ENCODE measurements at regions not wholly inside any gene's neighbourhood (a gene's known extent, or its start where the extent isn't known, plus 50 kb on each side); places are given as distances from the start of the nearest gene placed in this dataset.

DNA sequence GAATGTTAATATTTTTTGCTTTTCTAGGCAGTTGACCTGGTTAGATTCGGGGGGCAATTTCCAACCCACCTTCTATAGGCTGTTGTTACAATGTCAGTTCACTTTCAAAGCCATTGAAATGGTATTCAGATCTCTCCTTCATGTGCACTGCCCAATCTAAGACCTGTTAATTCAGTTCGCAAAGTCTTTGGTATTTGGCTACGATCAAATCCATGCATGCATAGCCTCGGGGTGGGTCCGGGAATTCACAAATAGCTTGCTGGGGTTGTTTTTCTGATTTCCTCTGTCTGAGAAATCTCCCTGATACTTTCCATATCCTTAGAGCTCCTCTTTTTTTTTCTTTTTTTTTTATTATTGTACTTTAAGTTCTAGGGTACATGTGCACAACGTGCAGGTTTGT, 252.6 kb upstream of the SPAG17 start:
- TF ChIP-seq CTCF (IDR thresholded peaks at IDR 0.05), result no peak
- WGBS (ENCODE audit: insufficient coverage), result 60% methylated on average over 1 of the region's 6 CpGs
- Histone ChIP-seq H3K36me3 (replicated peaks in 1 of 2; ENCODE audit: control insufficient read depth in 1 of 2, insufficient read depth in 2 of 2, low read length in 2 of 2) (no peaks in the 10 kb centered on the region), H3K4me2 (replicated peaks; ENCODE audit: extremely low read depth, low read length, poor library complexity, severe bottlenecking) (no peak overlapping the region), H4K20me1 (ENCODE audit: insufficient read depth, low read length) (no peaks in the 10 kb centered on the region), H3K4me3 (replicated peaks in 1 of 3; ENCODE audit: low read depth in 2 of 3, low read length in 3 of 3) (no peak overlapping the region), H3K9me3 (replicated peaks in 1 of 2; ENCODE audit: control insufficient read depth in 1 of 2, insufficient read depth in 1 of 2, low read length in 2 of 2) (peaks cover 3 to 4% of the 10 kb centered on the region in 2 donors), H3K9ac (ENCODE audit: insufficient read depth, low read length, poor library complexity, severe bottlenecking) (no peak overlapping the region), H3K27me3 (ENCODE audit: control insufficient read depth in 2 of 2, insufficient read depth in 2 of 2, low read length in 2 of 2) (no peaks in the 10 kb centered on the region), H3K4me1 (ENCODE audit: control insufficient read depth in 1 of 2, insufficient read depth in 2 of 2, low read length in 2 of 2) (no peaks in the 10 kb centered on the region), H2AFZ (ENCODE audit: insufficient read depth, low read depth, low read length, poor library complexity, severe bottlenecking) (no peak overlapping the region), H3K27ac (ENCODE audit: low read depth in 1 of 2, low read length in 2 of 2) (no peak overlapping the region), H3K79me2 (ENCODE audit: insufficient read depth, low read length) (no peaks in the 10 kb centered on the region)
- intact Hi-C loops (cut with micrococcal nuclease), result no loop called here
- no peak for DNase-seq
- peaks cover 0 to 5% (median 2%) of the 10 kb centered on the region in 7 donors for H3K9me3 Mint-ChIP-seq
- H3K4me1 Mint-ChIP-seq, result no peaks in the 10 kb centered on the region
- no peak overlapping the region for H3K4me3 Mint-ChIP-seq
- H3K27me3 Mint-ChIP-seq (ENCODE audit: low read depth in 3 of 3), result no peaks in the 10 kb centered on the region
- H3K27ac Mint-ChIP-seq, result no peak overlapping the region
- H3K36me3 Mint-ChIP-seq, result no peaks in the 10 kb centered on the region

- DNase-seq, result no peak
- H3K4me2 ChIP-seq (replicated peaks; ENCODE audit: extremely low read depth, low read length, poor library complexity, severe bottlenecking), result no peak overlapping the region
- intact Hi-C loops (cut with micrococcal nuclease), result no loop called here
- Mint-ChIP-seq H3K9me3 (peaks cover 0 to 6% (median 2%) of the 10 kb centered on the region in 7 donors), H3K4me1 (no peaks in the 10 kb centered on the region), H3K27me3 (ENCODE audit: low read depth in 3 of 3) (peaks cover 0 to 2% (median 0%) of the 10 kb centered on the region in 3 donors), H3K4me3 (no peak overlapping the region), H3K36me3 (no peaks in the 10 kb centered on the region), H3K27ac (no peak overlapping the region)
- H2AFZ ChIP-seq (ENCODE audit: insufficient read depth, low read depth, low read length, poor library complexity, severe bottlenecking), result no peak overlapping the region
- TF ChIP-seq CTCF (IDR thresholded peaks at IDR 0.05), result no peak
- H3K9me3 ChIP-seq (replicated peaks in 1 of 2; ENCODE audit: control insufficient read depth in 1 of 2, insufficient read depth in 1 of 2, low read length in 2 of 2), result no peaks in the 10 kb centered on the region
- H3K4me3 ChIP-seq (replicated peaks in 1 of 3; ENCODE audit: low read depth in 2 of 3, low read length in 3 of 3), result no peak overlapping the region
- H3K79me2 ChIP-seq (ENCODE audit: insufficient read depth, low read length), result no peaks in the 10 kb centered on the region
- H3K36me3 ChIP-seq (replicated peaks in 1 of 2; ENCODE audit: control insufficient read depth in 1 of 2, insufficient read depth in 2 of 2, low read length in 2 of 2), result no peaks in the 10 kb centered on the region
- H3K27me3 ChIP-seq (ENCODE audit: control insufficient read depth in 2 of 2, insufficient read depth in 2 of 2, low read length in 2 of 2), result no peaks in the 10 kb centered on the region
- H3K27ac ChIP-seq (ENCODE audit: low read depth in 1 of 2, low read length in 2 of 2), result no peak overlapping the region
- H3K4me1 ChIP-seq (ENCODE audit: control insufficient read depth in 1 of 2, insufficient read depth in 2 of 2, low read length in 2 of 2), result no peaks in the 10 kb centered on the region
- WGBS (ENCODE audit: insufficient coverage), result 71% methylated on average over 3 of the region's 4 CpGs
- H3K9ac ChIP-seq (ENCODE audit: insufficient read depth, low read length, poor library complexity, severe bottlenecking), result no peak overlapping the region
- H4K20me1 ChIP-seq (ENCODE audit: insufficient read depth, low read length), result no peaks in the 10 kb centered on the region
Observed at GRCh38 chr1:118429856-118430255, 244.8 kb upstream of the SPAG17 start.
